Esophagus muscularis mucosa (tissue), 4 donors: ENCODE measurements at regions not wholly inside any gene's neighbourhood (a gene's known extent, or its start where the extent isn't known, plus 50 kb on each side); places are given as distances from the start of the nearest gene placed in this dataset.

ENCODE experiments used
- DNase-seq: peaks from one replicate; pipeline ENCODE4 v3.0.0-alpha.2; 2017; ENCODE audit errors: extremely low spot score
- H3K27ac ChIP-seq, 4 donors: fragments of 200-600 bp; sonication (generic); replicated peaks in 1 of 4; 1 replicate in 3 of 4; 2 replicates in 1 of 4; pipeline ENCODE4 v1.5.1; 2016 to 2019; ENCODE audit warnings: mild to moderate bottlenecking in 1 of 4
- H3K27me3 ChIP-seq, 4 donors: fragments of 200-600 bp; sonication (generic); one replicate each; pipeline versions ENCODE4 v1.5.1 to v1.6.0; 2016 to 2019
- H3K36me3 ChIP-seq, 4 donors: fragments of 200-600 bp; sonication (generic); one replicate each; pipeline ENCODE4 v1.5.1; 2016 to 2019
- H3K4me1 ChIP-seq, 4 donors: fragments of 200-600 bp; sonication (generic); one replicate each; pipeline ENCODE4 v1.5.1; 2016 to 2019
- H3K4me3 ChIP-seq, 4 donors: fragments of 200-600 bp; sonication (generic); 1 replicate in 2 of 4; 2 replicates in 2 of 4; pipeline ENCODE4 v1.5.1; 2016 to 2019; ENCODE audit warnings: mild to moderate bottlenecking in 4 of 4, moderate library complexity in 1 of 4
- H3K9me3 ChIP-seq, 4 donors: fragments of 200-600 bp; sonication (generic); 1 replicate in 3 of 4; 2 replicates in 1 of 4; pipeline ENCODE4 v1.5.1; 2016 to 2019
- CTCF ChIP-seq, 3 experiments: fragments of 200-600 bp in 2 of 3; fragments of 450-650 bp in 1 of 3; sonication (generic) in 2 of 3; IDR thresholded peaks; one replicate each; pipeline ENCODE4 v1.5.1; 2017 to 2019; ENCODE audit warnings: antibody characterized with exemption in 3 of 3, mild to moderate bottlenecking in 2 of 3, moderate library complexity in 1 of 3
- EP300 ChIP-seq: sonication (generic); formaldehyde crosslinking; IDR thresholded peaks from one replicate; pipeline ENCODE4 v1.6.1; 2017; ENCODE audit warnings: antibody characterized with exemption
- POLR2A ChIP-seq: fragments of 450-650 bp; IDR thresholded peaks from one replicate; pipeline ENCODE4 v1.6.1; 2017; ENCODE audit warnings: antibody characterized with exemption, moderate library complexity, mild to moderate bottlenecking, low read depth
- POLR2AphosphoS5 ChIP-seq, 2 donors: sonication (generic); formaldehyde crosslinking; IDR thresholded peaks; one replicate each; pipeline ENCODE4 v1.6.1; 2017; ENCODE audit warnings: antibody characterized with exemption in 2 of 2
- WGBS: methylation state at CpG from one replicate; pipeline ENCODE4 v1.1.5; 2018; 5-methylcytosine and 5-hydroxymethylcytosine counted together
- intact Hi-C: fragments of 100-400 bp; cut with DNase I; formaldehyde crosslinking; loops from one replicate; pipeline ENCODE4 v1.15.1; 2023

- Histone ChIP-seq H3K4me3 (no peak overlapping the region), H3K4me1 (no peaks in the 10 kb centered on the region), H3K27ac (no peak overlapping the region), H3K27me3 (peaks cover 0 to 3% (median 0%) of the 10 kb centered on the region in 4 donors), H3K9me3 (no peaks in the 10 kb centered on the region), H3K36me3 (no peaks in the 10 kb centered on the region)
- TF ChIP-seq POLR2A = no peak
- TF ChIP-seq EP300 = no peak
- TF ChIP-seq POLR2AphosphoS5 (IDR thresholded peaks at IDR 0.05) = no peak
- no peak for TF ChIP-seq CTCF (IDR thresholded peaks at IDR 0.05)
- no peak for DNase-seq
- intact Hi-C loops = no loop called here
- 75% methylated on average over 3 of the region's 3 CpGs for WGBS
Measured at GRCh38 chr2:22801071-22801470, 583.9 kb upstream of the KLHL29 start.

DNA sequence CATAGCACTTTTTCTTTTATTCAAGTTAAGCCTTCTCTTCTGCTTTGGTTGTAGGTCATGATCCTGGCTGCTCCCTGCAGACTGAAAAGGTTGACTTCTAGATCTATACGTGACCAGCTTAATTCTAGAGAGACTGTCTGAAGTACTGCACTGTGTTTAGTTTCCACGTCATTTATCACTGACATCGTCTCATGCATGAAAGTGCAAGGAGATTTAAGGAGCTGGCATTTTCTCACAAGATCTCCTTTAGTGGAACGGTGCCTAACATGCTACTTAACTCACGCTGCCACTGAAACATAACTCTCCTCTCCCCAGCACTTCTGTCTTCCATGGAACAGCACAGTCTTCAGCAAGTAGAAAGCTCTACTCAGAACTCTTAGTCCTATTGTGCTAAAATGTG is 583.0 kb upstream of the KLHL29 start:
- Histone ChIP-seq H3K27ac (no peak overlapping the region), H3K9me3 (no peaks in the 10 kb centered on the region), H3K4me3 (no peak overlapping the region), H3K36me3 (no peaks in the 10 kb centered on the region), H3K4me1 (no peaks in the 10 kb centered on the region), H3K27me3 (peaks cover 0 to 3% (median 0%) of the 10 kb centered on the region in 4 donors)
- 50% methylated on average over 5 of the region's 5 CpGs for WGBS
- DNase-seq = no peak
- intact Hi-C loops = no loop called here
- TF ChIP-seq CTCF (IDR thresholded peaks at IDR 0.05) (no peak), POLR2AphosphoS5 (IDR thresholded peaks at IDR 0.05) (no peak), POLR2A (no peak)

- TF ChIP-seq POLR2AphosphoS5 (IDR thresholded peaks at IDR 0.05) = no peak
- no peak for TF ChIP-seq CTCF (IDR thresholded peaks at IDR 0.05)
- TF ChIP-seq POLR2A = no peak
- TF ChIP-seq EP300 = no peak
- Histone ChIP-seq H3K27ac (no peak overlapping the region), H3K4me3 (no peak overlapping the region), H3K4me1 (no peaks in the 10 kb centered on the region), H3K9me3 (no peaks in the 10 kb centered on the region), H3K36me3 (no peaks in the 10 kb centered on the region), H3K27me3 (no peaks in the 10 kb centered on the region)
- no peak for DNase-seq
- intact Hi-C loops = no loop called here
Measured at GRCh38 chr2:22807872-22808271, 577.1 kb upstream of the KLHL29 start.

GRCh38 chr2:22810602-22811001 is 574.4 kb upstream of the KLHL29 start:
- Histone ChIP-seq H3K4me1 (no peaks in the 10 kb centered on the region), H3K4me3 (no peak overlapping the region), H3K9me3 (no peaks in the 10 kb centered on the region), H3K27ac (no peak overlapping the region), H3K27me3 (no peaks in the 10 kb centered on the region), H3K36me3 (no peaks in the 10 kb centered on the region)
- WGBS = 50% methylated on average over 2 of the region's 2 CpGs
- TF ChIP-seq EP300 = no peak
- TF ChIP-seq CTCF (IDR thresholded peaks at IDR 0.05) = no peak
- no peak for TF ChIP-seq POLR2A
- no peak for TF ChIP-seq POLR2AphosphoS5 (IDR thresholded peaks at IDR 0.05)
- intact Hi-C loops = no loop called here
- DNase-seq = no peak

GRCh38 chr2:22812065-22812680 is 572.8 kb upstream of the KLHL29 start:
- Histone ChIP-seq H3K4me3 (no peak overlapping the region), H3K9me3 (no peaks in the 10 kb centered on the region), H3K27ac (no peak overlapping the region), H3K27me3 (no peaks in the 10 kb centered on the region), H3K36me3 (no peaks in the 10 kb centered on the region), H3K4me1 (no peaks in the 10 kb centered on the region)
- WGBS = 50% methylated on average over 2 of the region's 2 CpGs
- intact Hi-C loops = no loop called here
- DNase-seq = no peak
- TF ChIP-seq POLR2AphosphoS5 (IDR thresholded peaks at IDR 0.05) (no peak), POLR2A (no peak), CTCF (IDR thresholded peaks at IDR 0.05) (no peak), EP300 (no peak)
